Neuronal stem cell (in vitro differentiated cells): ENCODE measurements at regions not wholly inside any gene's neighbourhood (a gene's known extent, or its start where the extent isn't known, plus 50 kb on each side); places are given as distances from the start of the nearest gene placed in this dataset.

Experiments used
- DNase-seq: peaks from one replicate; pipeline ENCODE4 v3.0.0-alpha.2; 2013; ENCODE audit warnings: low spot score
- H2AFZ ChIP-seq: one replicate; pipeline ENCODE4 v1.6.1; 2013; ENCODE audit warnings: mild to moderate bottlenecking, low read length, inconsistent platforms
- H2AK5ac ChIP-seq: 2 replicates; pipeline ENCODE4 v1.6.1; 2013; ENCODE audit warnings: low read depth, mild to moderate bottlenecking, inconsistent platforms, low read length, moderate library complexity, mixed read lengths
- H2BK120ac ChIP-seq: 2 replicates; pipeline ENCODE4 v1.6.1; 2013; ENCODE audit warnings: low read depth, mild to moderate bottlenecking, inconsistent platforms, low read length, moderate library complexity, mixed read lengths
- H2BK12ac ChIP-seq: one replicate; pipeline ENCODE4 v1.6.1; 2013; ENCODE audit warnings: low read length, inconsistent platforms
- H2BK15ac ChIP-seq: 2 replicates; pipeline ENCODE4 v1.6.1; 2013; ENCODE audit warnings: mild to moderate bottlenecking, low read length, inconsistent platforms, mixed read lengths
- H2BK5ac ChIP-seq: one replicate; pipeline ENCODE4 v1.6.1; 2013; ENCODE audit warnings: inconsistent platforms, mild to moderate bottlenecking, low read length, moderate library complexity
- H3K14ac ChIP-seq: one replicate; pipeline ENCODE4 v1.6.1; 2013; ENCODE audit warnings: low read length, inconsistent platforms
- H3K18ac ChIP-seq: 2 replicates; pipeline ENCODE4 v1.6.1; 2013; ENCODE audit warnings: low read length, inconsistent platforms
- H3K23ac ChIP-seq: 2 replicates; pipeline ENCODE4 v1.6.1; 2013; ENCODE audit warnings: low read depth, mild to moderate bottlenecking, mixed read lengths, low read length, inconsistent platforms; ENCODE audit not compliant: poor library complexity
- H3K27ac ChIP-seq: replicated peaks from 3 replicates; pipeline ENCODE4 v1.5.1; 2013; ENCODE audit warnings: low read length, inconsistent platforms
- H3K27me3 ChIP-seq, 3 experiments: 2 replicates each; pipeline ENCODE4 v1.6.1; 2013; ENCODE audit warnings: low read length in 3 of 3, mild to moderate bottlenecking in 2 of 3, inconsistent platforms in 1 of 3, low read depth in 1 of 3, mixed read lengths in 1 of 3, moderate library complexity in 1 of 3; ENCODE audit not compliant: control insufficient read depth in 3 of 3, insufficient read depth in 3 of 3
- H3K36me3 ChIP-seq, 2 donors: replicated peaks in 1 of 2; 2 replicates each; pipeline ENCODE4 v1.6.1; 2013; ENCODE audit warnings: low read length in 2 of 2; ENCODE audit not compliant: control insufficient read depth in 2 of 2, insufficient read depth in 2 of 2
- H3K4ac ChIP-seq: 2 replicates; pipeline ENCODE4 v1.6.1; 2013; ENCODE audit warnings: inconsistent platforms, mild to moderate bottlenecking, low read length, moderate library complexity
- H3K4me1 ChIP-seq, 2 donors: 1 replicate in 1 of 2; 2 replicates in 1 of 2; pipeline ENCODE4 v1.6.1; 2013; ENCODE audit warnings: low read length in 2 of 2, low read depth in 1 of 2; ENCODE audit not compliant: control insufficient read depth in 2 of 2, insufficient read depth in 1 of 2
- H3K4me2 ChIP-seq: one replicate; pipeline ENCODE4 v1.6.1; 2013; ENCODE audit warnings: mild to moderate bottlenecking, low read length, inconsistent platforms; ENCODE audit not compliant: insufficient read depth, poor library complexity, severe bottlenecking
- H3K4me3 ChIP-seq, 2 donors: 2 replicates each; pipeline ENCODE4 v1.5.1; 2013; ENCODE audit warnings: low read length in 2 of 2, mild to moderate bottlenecking in 2 of 2, inconsistent platforms in 1 of 2, moderate library complexity in 1 of 2
- H3K79me1 ChIP-seq: one replicate; pipeline ENCODE4 v1.6.1; 2013; ENCODE audit warnings: low read depth, mild to moderate bottlenecking, inconsistent platforms, low read length, moderate library complexity
- H3K9ac ChIP-seq: one replicate; pipeline ENCODE4 v1.6.1; 2013; ENCODE audit warnings: mild to moderate bottlenecking, low read depth, low read length, inconsistent platforms; ENCODE audit not compliant: poor library complexity
- H3K9me3 ChIP-seq, 2 donors: replicated peaks in 1 of 2; 2 replicates each; pipeline versions ENCODE3 to v1.6.1; 2013; ENCODE audit warnings: low read length in 2 of 2, mild to moderate bottlenecking in 2 of 2, inconsistent platforms in 1 of 2, low read depth in 1 of 2, mixed read lengths in 1 of 2, moderate library complexity in 1 of 2; ENCODE audit not compliant: control insufficient read depth in 2 of 2, insufficient read depth in 1 of 2
- H4K8ac ChIP-seq: one replicate; pipeline ENCODE4 v1.6.1; 2013; ENCODE audit warnings: low read depth, mild to moderate bottlenecking, inconsistent platforms, low read length, moderate library complexity
- H4K91ac ChIP-seq: one replicate; pipeline ENCODE4 v1.6.1; 2013; ENCODE audit warnings: low read length, low read depth, mild to moderate bottlenecking, inconsistent platforms; ENCODE audit not compliant: poor library complexity
- WGBS, 2 donors: extraction: QIAGEN DNeasy Blood & Tissue Kit; methylation state at CpG; one replicate each; pipeline ENCODE4 v1.1.7; 2013; ENCODE audit warnings: missing lambda C conversion rate in 2 of 2, mixed read lengths in 1 of 2; ENCODE audit not compliant: insufficient read length in 2 of 2, insufficient replicate concordance in 1 of 2; ENCODE audit errors: extremely low coverage in 2 of 2; 5-methylcytosine and 5-hydroxymethylcytosine counted together

- Histone ChIP-seq H3K4me1 (no peaks in the 10 kb centered on the region), H3K4ac (no peak overlapping the region), H3K14ac (no peak overlapping the region), H3K4me2 (no peak overlapping the region), H2BK12ac (no peak overlapping the region), H3K9me3 (no peaks in the 10 kb centered on the region), H3K36me3 (no peaks in the 10 kb centered on the region), H2BK15ac (no peak overlapping the region), H2BK5ac (no peak overlapping the region), H3K9ac (no peak overlapping the region), H2BK120ac (no peak overlapping the region), H3K18ac (no peak overlapping the region), H2AFZ (no peak overlapping the region), H3K27me3 (no peaks in the 10 kb centered on the region), H3K23ac (no peak overlapping the region), H4K91ac (no peak overlapping the region), H3K27ac (no peak overlapping the region), H3K79me1 (no peaks in the 10 kb centered on the region), H4K8ac (no peak overlapping the region), H3K4me3 (no peak overlapping the region), H2AK5ac (no peak overlapping the region)
- WGBS, 2 donors = 100% methylated on average over 1 of the region's 3 CpGs; no CpG with 5 or more reads in 1 of the 2 donors
- no peak for DNase-seq
These were observed 1304.4 kb upstream of the PCDH7 start for GRCh38 chr4:29415771-29416170.

GRCh38 chr4:29423836-29424721, 1296.1 kb upstream of the PCDH7 start:
- Histone ChIP-seq H2AFZ (peak overlapping the region; percentile 85), H4K8ac (no peak overlapping the region), H4K91ac (no peak overlapping the region), H2BK120ac (no peak overlapping the region), H2AK5ac (no peak overlapping the region), H2BK5ac (no peak overlapping the region), H3K79me1 (no peaks in the 10 kb centered on the region), H3K4me3 (no peak overlapping the region), H2BK15ac (no peak overlapping the region), H3K23ac (no peak overlapping the region), H2BK12ac (no peak overlapping the region), H3K4ac (no peak overlapping the region), H3K4me1 (no peaks in the 10 kb centered on the region), H3K14ac (no peak overlapping the region), H3K9ac (no peak overlapping the region), H3K27ac (no peak overlapping the region), H3K9me3 (no peaks in the 10 kb centered on the region), H3K36me3 (no peaks in the 10 kb centered on the region), H3K4me2 (no peak overlapping the region), H3K18ac (no peak overlapping the region), H3K27me3 (no peaks in the 10 kb centered on the region)
- DNase-seq = no peak
- no CpG with 5 or more reads among the region's 7 CpGs for WGBS, 2 donors

- Histone ChIP-seq H3K23ac (no peak overlapping the region), H2AK5ac (no peak overlapping the region), H2BK5ac (no peak overlapping the region), H3K14ac (no peak overlapping the region), H3K27ac (no peak overlapping the region), H3K18ac (no peak overlapping the region), H3K9me3 (no peaks in the 10 kb centered on the region), H2BK15ac (no peak overlapping the region), H2BK12ac (no peak overlapping the region), H3K4me2 (no peak overlapping the region), H3K4me3 (no peak overlapping the region), H2BK120ac (no peak overlapping the region), H3K27me3 (no peaks in the 10 kb centered on the region), H3K4ac (no peak overlapping the region), H4K8ac (no peak overlapping the region), H3K9ac (no peak overlapping the region), H4K91ac (no peak overlapping the region), H3K4me1 (no peaks in the 10 kb centered on the region), H2AFZ (no peak overlapping the region), H3K36me3 (no peaks in the 10 kb centered on the region), H3K79me1 (no peaks in the 10 kb centered on the region)
- DNase-seq = no peak
- WGBS, 2 donors = no CpG with 5 or more reads among the region's 5 CpGs
These were observed 1266.8 kb upstream of the PCDH7 start for GRCh38 chr4:29453303-29453820.

- Histone ChIP-seq H3K79me1 (no peaks in the 10 kb centered on the region), H4K8ac (no peak overlapping the region), H2AK5ac (no peak overlapping the region), H4K91ac (no peak overlapping the region), H3K4me3 (no peak overlapping the region), H3K4ac (no peak overlapping the region), H3K9ac (no peak overlapping the region), H3K4me2 (no peak overlapping the region), H2BK12ac (no peak overlapping the region), H2BK15ac (no peak overlapping the region), H3K36me3 (no peaks in the 10 kb centered on the region), H2BK120ac (no peak overlapping the region), H3K27ac (no peak overlapping the region), H3K4me1 (no peaks in the 10 kb centered on the region), H2BK5ac (no peak overlapping the region), H2AFZ (no peak overlapping the region), H3K9me3 (no peaks in the 10 kb centered on the region), H3K23ac (no peak overlapping the region), H3K14ac (no peak overlapping the region), H3K27me3 (no peaks in the 10 kb centered on the region), H3K18ac (no peak overlapping the region)
- no CpG with 5 or more reads among the region's 3 CpGs for WGBS, 2 donors
- DNase-seq = no peak
These were observed 1260.2 kb upstream of the PCDH7 start for GRCh38 chr4:29459926-29460325.
